Keratinocyte (primary cell): ENCODE measurements at regions not wholly inside any gene's neighbourhood (a gene's known extent, or its start where the extent isn't known, plus 50 kb on each side); places are given as distances from the start of the nearest gene placed in this dataset.

Experiments used
- DNase-seq: peaks from one replicate; pipeline ENCODE4 v3.0.0-alpha.2; 2011; ENCODE audit warnings: low read depth, missing footprints, low spot score
- FAIRE-seq: peaks from 2 replicates; lab custom pipeline; 2011; peaks lifted over from hg19 to GRCh38; lab: Jason Lieb, UNC
- H2AFZ ChIP-seq: 2 replicates; pipeline ENCODE4 v1.6.0; 2012; ENCODE audit warnings: low read length, control low read depth, inconsistent platforms; ENCODE audit not compliant: control insufficient read depth
- H3K27ac ChIP-seq: 2 replicates; pipeline ENCODE4 v1.5.1; 2011; ENCODE audit warnings: low read length; ENCODE audit not compliant: control insufficient read depth, insufficient read depth
- H3K27me3 ChIP-seq: 3 replicates; pipeline ENCODE4 v1.6.0; 2011; ENCODE audit warnings: low read length; ENCODE audit not compliant: control insufficient read depth, insufficient read depth; ENCODE audit errors: extremely low read depth
- H3K36me3 ChIP-seq, 2 experiments: 2 replicates in 1 of 2; 3 replicates in 1 of 2; pipeline ENCODE4 v1.5.1; 2011; ENCODE audit warnings: low read length in 2 of 2, mild to moderate bottlenecking in 1 of 2; ENCODE audit not compliant: control insufficient read depth in 2 of 2, insufficient read depth in 2 of 2; ENCODE audit errors: extremely low read depth in 1 of 2
- H3K4me1 ChIP-seq: 3 replicates; pipeline ENCODE4 v1.5.1; 2011; ENCODE audit warnings: low read length; ENCODE audit not compliant: control insufficient read depth, insufficient read depth; ENCODE audit errors: extremely low read depth
- H3K4me2 ChIP-seq: 3 replicates; pipeline ENCODE4 v1.6.0; 2011; ENCODE audit warnings: low read depth, low read length; ENCODE audit not compliant: control insufficient read depth, insufficient read depth; ENCODE audit errors: extremely low read depth
- H3K4me3 ChIP-seq, 3 experiments: fragments of 200-600 bp in 1 of 3; sonication (generic) in 1 of 3; 2 replicates in 2 of 3; 3 replicates in 1 of 3; pipeline ENCODE4 v1.5.1; 2011 to 2016; ENCODE audit warnings: low read length in 3 of 3, mild to moderate bottlenecking in 3 of 3, control low read depth in 2 of 3, inconsistent platforms in 1 of 3, low read depth in 1 of 3, mixed read lengths in 1 of 3, mixed run types in 1 of 3, moderate library complexity in 1 of 3; ENCODE audit not compliant: control insufficient read depth in 2 of 3, insufficient read depth in 2 of 3; ENCODE audit errors: extremely low read depth in 1 of 3
- H3K79me2 ChIP-seq: 2 replicates; pipeline ENCODE4 v1.6.0; 2012; ENCODE audit warnings: low read length; ENCODE audit not compliant: control insufficient read depth, insufficient read depth
- H3K9ac ChIP-seq: 3 replicates; pipeline ENCODE4 v1.6.0; 2011; ENCODE audit warnings: low read length; ENCODE audit not compliant: control insufficient read depth, insufficient read depth; ENCODE audit errors: extremely low read depth
- H3K9me1 ChIP-seq: 3 replicates; pipeline ENCODE4 v1.6.0; 2011; ENCODE audit warnings: low read length; ENCODE audit not compliant: control insufficient read depth, insufficient read depth; ENCODE audit errors: extremely low read depth
- H3K9me3 ChIP-seq: 2 replicates; pipeline ENCODE4 v1.5.1; 2012; ENCODE audit warnings: low read depth, low read length; ENCODE audit not compliant: control insufficient read depth
- H4K20me1 ChIP-seq: 3 replicates; pipeline ENCODE4 v1.6.0; 2011; ENCODE audit warnings: low read length; ENCODE audit not compliant: control insufficient read depth, insufficient read depth; ENCODE audit errors: extremely low read depth
- CTCF ChIP-seq, 3 experiments: IDR thresholded peaks in 1 of 3; conservative IDR thresholded peaks in 1 of 3; optimal IDR thresholded peaks in 1 of 3; 2 replicates in 2 of 3; 3 replicates in 1 of 3; pipeline versions ENCODE3 to v1.5.1; 2011; ENCODE audit warnings: low read length in 3 of 3, mild to moderate bottlenecking in 3 of 3, moderate library complexity in 2 of 3, control low read depth in 1 of 3, inconsistent platforms in 1 of 3; ENCODE audit not compliant: insufficient read depth in 2 of 3; ENCODE audit errors: extremely low read depth in 1 of 3
- EZH2 ChIP-seq: IDR thresholded peaks from one replicate; pipeline ENCODE4 v1.6.1; 2012; ENCODE audit warnings: inconsistent platforms, mild to moderate bottlenecking, low read length, moderate library complexity
- dilution Hi-C: fragments of 300-500 bp; cut with MboI; formaldehyde crosslinking; loops from one replicate; pipeline ENCODE4 v1.7.0; 2020; ENCODE audit warnings: low sequenced_read_pairs; ENCODE audit not compliant: extremely low pct_ligation_motif_present

GRCh38 chr4:136319789-136320464 is 1212.4 kb downstream of the PCDH18 start:
- H3K4me1 ChIP-seq, result peaks cover 18% of the 10 kb centered on the region
- H3K4me2 ChIP-seq, result peak overlapping the region; percentile 59
- peak overlapping the region; percentile 49 for H3K9ac ChIP-seq
- dilution Hi-C loops, result no loop called here
- H3K79me2 ChIP-seq, result no peaks in the 10 kb centered on the region
- no peaks in the 10 kb centered on the region for H4K20me1 ChIP-seq
- DNase-seq (peak; percentile 66), FAIRE-seq (peak; percentile 93)
- peak overlapping the region; percentile 72 for H3K27ac ChIP-seq
- TF ChIP-seq CTCF (optimal IDR thresholded peaks at IDR 0.05 in 1 of 3, IDR thresholded peaks at IDR 0.05 in 1 of 3, conservative IDR thresholded peaks at IDR 0.05 in 1 of 3; ENCODE audit: extremely low read depth in 1 of 3, insufficient read depth in 2 of 3, low read length in 3 of 3) (no peak), EZH2 (no peak)
- no peak overlapping the region for H3K4me3 ChIP-seq
- peak overlapping the region; percentile 88 for H2AFZ ChIP-seq
- H3K9me3 ChIP-seq, result no peaks in the 10 kb centered on the region
- H3K36me3 ChIP-seq, result no peaks in the 10 kb centered on the region
- no peaks in the 10 kb centered on the region for H3K9me1 ChIP-seq
- H3K27me3 ChIP-seq, result no peaks in the 10 kb centered on the region

GRCh38 chr4:136316961-136317360 is 1215.3 kb downstream of the PCDH18 start:
- H3K27ac ChIP-seq, result no peak overlapping the region
- no peaks in the 10 kb centered on the region for H3K9me1 ChIP-seq
- no peaks in the 10 kb centered on the region for H3K9me3 ChIP-seq
- peaks cover 18% of the 10 kb centered on the region for H3K4me1 ChIP-seq
- H2AFZ ChIP-seq, result no peak overlapping the region
- no peaks in the 10 kb centered on the region for H4K20me1 ChIP-seq
- no peaks in the 10 kb centered on the region for H3K79me2 ChIP-seq
- dilution Hi-C loops, result no loop called here
- no peak overlapping the region for H3K4me2 ChIP-seq
- TF ChIP-seq EZH2, result no peak
- no peak for TF ChIP-seq CTCF (optimal IDR thresholded peaks at IDR 0.05 in 1 of 3, IDR thresholded peaks at IDR 0.05 in 1 of 3, conservative IDR thresholded peaks at IDR 0.05 in 1 of 3; ENCODE audit: extremely low read depth in 1 of 3, insufficient read depth in 2 of 3, low read length in 3 of 3)
- no peaks in the 10 kb centered on the region for H3K27me3 ChIP-seq
- no peak for FAIRE-seq
- H3K9ac ChIP-seq, result no peak overlapping the region
- H3K36me3 ChIP-seq, result no peaks in the 10 kb centered on the region
- no peak for DNase-seq
- H3K4me3 ChIP-seq, result no peak overlapping the region
